ENCODE measurements at regions not wholly inside any gene's neighbourhood (a gene's known extent, or its start where the extent isn't known, plus 50 kb on each side); places are given as distances from the start of the nearest gene placed in this dataset.
A peak's percentile ranks its signal among the peaks of the same experiment; 100 is the strongest.

DNA sequence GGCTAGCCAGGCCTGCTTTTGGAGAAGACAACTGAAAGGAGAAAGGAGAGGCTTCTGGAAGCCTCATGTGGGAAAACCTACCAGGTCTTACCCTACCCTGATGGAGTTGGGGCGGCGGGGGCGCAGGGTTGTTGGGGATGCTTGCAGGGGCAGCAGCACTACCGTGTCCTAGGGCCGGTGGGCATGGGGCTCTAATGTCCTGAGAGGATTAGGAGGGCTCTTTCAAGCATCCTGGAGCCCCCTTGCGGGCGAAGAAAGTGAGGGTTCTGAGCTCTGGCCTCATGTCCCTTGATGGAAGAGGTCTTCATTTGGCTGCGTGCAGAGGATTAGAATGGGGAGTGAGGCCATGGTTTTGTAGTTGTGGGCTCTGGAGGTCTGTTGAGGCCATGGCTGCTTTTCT is 86.9 kb upstream of the PITX1 start:
- no peak for DNase-seq (ENCODE audit: low spot score)

DNA sequence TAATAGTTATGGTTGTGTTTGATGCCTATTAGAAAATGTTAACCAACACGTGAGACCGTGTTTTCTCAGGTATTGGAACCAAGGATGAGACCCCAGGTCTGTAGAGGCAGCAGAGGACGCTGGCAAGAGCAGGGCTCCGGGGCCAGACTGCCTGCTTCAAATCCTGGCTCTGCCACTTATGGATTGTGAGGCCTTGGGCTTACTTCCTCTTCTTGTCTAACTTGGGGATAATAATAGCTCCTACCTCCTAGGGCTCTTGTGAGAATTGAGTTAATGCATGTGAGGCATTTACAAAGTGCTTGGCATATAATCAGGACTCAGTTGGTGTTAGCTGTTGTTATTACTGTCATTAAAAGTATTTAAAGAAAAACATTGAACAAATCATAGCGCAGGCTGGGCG is 85.5 kb upstream of the PITX1 start:
- DNase-seq (ENCODE audit: low spot score) = no peak

GRCh38 chr5:135117590-135117989 is 83.6 kb upstream of the PITX1 start:
- no peak for DNase-seq (ENCODE audit: low spot score)

DNA sequence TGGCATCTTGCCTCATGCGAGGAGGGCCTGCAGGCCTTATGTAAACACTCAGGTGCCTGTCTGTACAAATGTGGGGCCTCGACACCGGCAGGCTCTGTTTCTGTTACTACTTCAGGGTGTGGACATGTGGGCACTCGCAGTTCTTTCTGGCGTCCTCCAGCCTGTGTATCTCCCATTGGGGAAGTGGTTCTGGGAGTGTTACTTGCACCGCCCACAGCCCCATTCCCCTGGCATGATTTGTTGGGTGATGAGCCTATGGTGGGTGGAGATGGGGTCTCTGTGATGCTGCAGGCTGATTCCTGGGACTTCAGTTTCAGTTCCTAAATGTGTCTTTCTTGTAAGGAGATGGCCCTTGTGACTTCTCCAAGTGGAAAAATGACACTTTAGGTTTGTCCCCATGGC is 82.1 kb upstream of the PITX1 start:
- peak; percentile 58 for DNase-seq (ENCODE audit: low spot score)

DNA sequence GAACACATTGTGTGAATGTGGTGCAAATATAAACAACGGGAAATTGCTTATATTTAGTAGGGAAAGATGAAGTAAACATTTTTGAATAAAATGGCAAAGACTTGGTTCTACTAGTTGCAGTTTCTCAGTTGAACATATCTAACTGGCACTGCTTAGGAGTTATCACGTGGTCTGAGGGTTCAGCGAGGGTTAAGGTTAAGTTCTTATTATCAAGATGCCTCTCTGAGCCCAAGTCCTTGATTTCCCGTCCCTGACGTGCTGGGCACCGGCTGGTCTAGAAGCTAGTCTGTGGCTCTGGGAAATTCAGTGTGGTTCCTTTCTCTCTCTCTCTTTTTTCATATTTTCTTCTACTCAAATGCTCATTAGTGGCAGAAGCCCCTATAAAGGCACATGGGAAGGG is 81.6 kb upstream of the PITX1 start:
- DNase-seq (ENCODE audit: low spot score) = no peak

GRCh38 chr5:135114759-135115158 is 80.7 kb upstream of the PITX1 start:
- DNase-seq (ENCODE audit: low spot score) = no peak

DNA sequence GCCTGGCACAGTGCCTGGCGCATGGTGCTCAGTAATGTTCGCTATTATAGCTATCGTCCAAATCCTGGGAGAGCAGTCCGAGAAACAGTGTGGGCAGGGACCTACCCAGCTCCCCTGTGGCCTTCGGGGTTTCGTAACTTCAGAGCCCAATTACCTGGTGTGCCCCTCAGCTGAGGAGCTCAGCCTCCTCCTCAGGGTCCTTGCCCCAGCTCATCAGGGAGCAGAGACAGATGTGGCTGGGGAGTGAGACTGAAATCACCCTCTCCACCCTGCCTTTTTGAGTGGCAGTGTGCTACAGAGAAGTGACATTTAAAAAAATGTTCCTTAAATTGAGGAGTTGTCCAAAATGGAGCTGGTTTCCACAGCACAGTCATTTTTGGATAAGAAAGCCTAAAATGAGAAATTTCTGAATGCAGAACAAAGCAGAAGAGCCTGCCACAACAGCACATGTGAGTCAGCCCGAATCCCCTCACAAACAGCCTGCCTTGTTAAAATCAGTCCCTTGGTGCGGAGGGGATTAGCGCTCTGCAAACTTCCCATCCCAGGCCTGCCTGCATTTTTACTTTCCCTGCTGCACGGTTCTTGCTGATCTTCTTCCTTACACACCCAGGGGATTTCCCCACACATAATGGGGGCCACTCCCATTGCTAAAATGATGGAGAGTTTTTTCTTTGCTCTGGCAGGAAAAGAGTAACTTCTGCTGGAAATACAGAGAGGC is 78.1 kb upstream of the PITX1 start:
- DNase-seq (ENCODE audit: low spot score) = no peak

DNA sequence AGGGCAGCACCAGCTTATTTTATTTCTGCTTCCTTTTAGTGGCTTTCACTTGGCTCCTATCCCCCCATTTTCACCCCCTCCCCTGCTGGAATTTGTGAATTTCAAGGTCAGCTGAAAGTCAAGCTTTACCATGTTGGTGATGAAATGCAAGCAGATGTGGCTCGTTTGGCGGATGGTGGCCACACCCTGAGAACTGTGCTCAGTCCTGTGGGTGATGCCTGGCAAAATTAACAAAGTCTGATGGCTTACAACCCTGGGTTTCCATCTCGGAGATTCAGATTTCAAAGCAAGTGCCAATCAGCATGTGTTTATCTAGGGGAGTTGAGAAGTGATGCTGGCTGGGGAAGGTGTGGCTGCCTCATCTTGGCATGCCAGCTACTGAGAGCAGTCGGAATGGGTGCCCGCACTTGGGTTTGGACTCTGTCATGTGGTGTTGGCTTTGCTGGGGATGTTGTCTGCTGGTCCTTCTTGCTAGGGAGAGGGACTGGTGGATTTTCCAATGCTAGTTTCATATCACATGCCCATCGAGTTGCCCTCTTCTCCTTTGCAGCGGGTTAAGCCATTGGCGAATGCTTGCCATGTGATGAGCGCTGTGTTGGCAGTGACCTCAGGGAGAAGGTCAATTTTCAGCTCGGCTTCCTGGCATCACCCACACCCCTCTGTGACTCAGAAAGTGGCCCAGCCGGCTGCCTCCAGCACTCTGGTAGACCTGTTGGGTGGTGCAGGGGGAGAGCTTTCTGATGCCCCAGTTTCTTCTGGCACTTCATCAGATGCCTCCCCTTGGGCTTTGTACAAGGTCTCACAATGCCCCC is 77.0 kb upstream of the PITX1 start:
- no peak for DNase-seq (ENCODE audit: low spot score)

DNA sequence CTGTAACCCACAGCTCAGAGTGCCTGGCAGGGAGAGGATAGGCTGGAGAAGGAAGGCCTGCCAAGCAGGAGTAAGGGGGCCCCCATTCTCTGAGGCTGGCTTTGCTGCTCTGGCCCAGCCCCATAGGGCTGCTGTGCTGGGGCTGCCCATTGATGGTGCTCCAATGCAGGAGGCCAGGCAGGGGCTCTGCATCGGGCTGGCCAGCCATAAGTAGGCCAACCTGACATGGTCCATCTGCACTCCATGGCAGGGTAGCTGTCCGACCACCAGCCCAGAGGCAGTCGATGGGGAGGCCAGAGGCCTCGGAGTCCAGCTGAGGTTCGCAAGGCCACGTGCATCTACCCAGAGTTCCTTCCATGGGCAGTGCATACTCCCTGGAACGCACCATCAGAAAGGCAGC is 75.0 kb upstream of the PITX1 start:
- DNase-seq (ENCODE audit: low spot score) = no peak

GRCh38 chr5:135108569-135108968 is 74.5 kb upstream of the PITX1 start:
- no peak for DNase-seq (ENCODE audit: low spot score)

- DNase-seq (ENCODE audit: low spot score) = no peak
These were observed 74.0 kb upstream of the PITX1 start for GRCh38 chr5:135107986-135108385.

GRCh38 chr5:135106610-135107471 is 72.8 kb upstream of the PITX1 start:
- DNase-seq (ENCODE audit: low spot score) = no peak

GRCh38 chr5:135106136-135106535 is 72.1 kb upstream of the PITX1 start:
- no peak for DNase-seq (ENCODE audit: low spot score)

DNA sequence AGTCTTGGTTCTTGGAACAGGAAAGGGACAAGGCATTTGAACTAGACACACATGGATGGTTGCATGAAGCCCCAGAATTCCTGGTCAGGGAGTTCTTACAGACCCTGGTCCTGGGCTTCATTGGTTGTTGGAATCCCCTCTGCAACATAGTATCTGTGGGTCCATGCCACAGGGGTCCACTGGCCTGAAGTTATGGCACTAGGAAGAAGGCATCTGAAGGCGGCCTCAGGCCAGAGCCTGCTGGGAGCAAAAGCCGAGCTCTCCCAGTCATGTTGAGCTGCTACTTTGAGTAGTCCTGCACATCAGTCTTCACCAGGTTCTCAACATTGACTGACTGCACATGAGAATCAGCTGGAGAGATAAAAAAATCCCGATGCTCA is 71.1 kb upstream of the PITX1 start:
- no peak for DNase-seq (ENCODE audit: low spot score)

DNA sequence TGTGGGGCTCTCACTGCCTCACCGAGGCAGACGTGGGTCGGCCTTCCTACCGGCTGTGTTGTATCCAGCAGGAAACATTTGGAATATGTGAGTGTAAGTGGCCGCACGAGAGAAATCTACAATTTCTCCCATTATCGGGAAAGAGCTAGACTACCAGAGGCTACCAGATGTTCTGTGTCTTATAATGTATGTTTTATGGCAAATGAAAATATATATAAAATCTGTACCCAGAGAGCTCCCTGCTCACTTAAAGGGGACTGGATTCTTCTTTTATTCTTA is 69.5 kb upstream of the PITX1 start:
- no peak for DNase-seq (ENCODE audit: low spot score)

GRCh38 chr5:135102716-135103574 is 68.9 kb upstream of the PITX1 start:
- DNase-seq (ENCODE audit: low spot score) = no peak

DNA sequence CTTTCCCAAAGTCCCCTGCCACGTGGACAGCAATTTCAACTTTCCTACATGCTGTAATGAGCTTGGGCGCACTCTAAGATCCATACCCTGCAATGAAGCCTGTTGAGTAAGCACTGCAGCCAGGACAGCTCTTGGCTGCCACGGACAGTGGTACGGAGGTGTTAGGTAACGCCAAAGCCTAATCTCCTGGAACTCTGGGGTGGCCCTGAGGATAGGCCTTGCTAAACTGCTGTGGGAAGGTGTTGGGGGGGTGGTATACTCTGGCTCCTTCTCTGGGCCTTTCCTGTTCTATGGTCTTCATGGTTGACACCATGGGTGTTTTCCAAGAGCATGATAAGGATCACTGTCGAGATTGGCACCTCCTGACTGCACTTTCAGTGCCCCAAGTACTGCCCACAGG is 66.4 kb upstream of the PITX1 start:
- no peak for DNase-seq (ENCODE audit: low spot score)

DNA sequence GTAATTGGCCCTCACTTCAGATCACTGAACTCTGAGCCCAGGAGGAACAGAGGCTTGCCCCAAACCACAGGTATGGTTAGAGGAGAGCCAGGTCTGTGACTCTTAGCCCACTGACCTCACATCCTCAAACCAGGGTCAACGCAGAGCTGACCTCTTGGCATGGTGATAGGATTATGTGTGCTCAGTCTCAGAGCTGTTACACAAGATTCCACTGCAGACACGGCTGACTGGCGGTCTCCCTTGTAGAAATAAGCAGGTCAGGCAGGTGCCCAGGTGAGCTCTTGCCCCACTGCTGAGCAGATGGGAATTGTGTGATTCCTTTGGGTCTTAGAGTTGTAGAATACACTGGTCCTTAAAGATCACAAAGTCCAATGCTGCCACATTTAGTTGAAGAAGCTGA is 66.0 kb upstream of the PITX1 start:
- no peak for DNase-seq (ENCODE audit: low spot score)

- no peak for DNase-seq (ENCODE audit: low spot score)
These were observed 63.4 kb upstream of the PITX1 start for GRCh38 chr5:135097390-135097789.

GRCh38 chr5:135095871-135096270 is 61.8 kb upstream of the PITX1 start:
- DNase-seq (ENCODE audit: low spot score) = no peak

DNA sequence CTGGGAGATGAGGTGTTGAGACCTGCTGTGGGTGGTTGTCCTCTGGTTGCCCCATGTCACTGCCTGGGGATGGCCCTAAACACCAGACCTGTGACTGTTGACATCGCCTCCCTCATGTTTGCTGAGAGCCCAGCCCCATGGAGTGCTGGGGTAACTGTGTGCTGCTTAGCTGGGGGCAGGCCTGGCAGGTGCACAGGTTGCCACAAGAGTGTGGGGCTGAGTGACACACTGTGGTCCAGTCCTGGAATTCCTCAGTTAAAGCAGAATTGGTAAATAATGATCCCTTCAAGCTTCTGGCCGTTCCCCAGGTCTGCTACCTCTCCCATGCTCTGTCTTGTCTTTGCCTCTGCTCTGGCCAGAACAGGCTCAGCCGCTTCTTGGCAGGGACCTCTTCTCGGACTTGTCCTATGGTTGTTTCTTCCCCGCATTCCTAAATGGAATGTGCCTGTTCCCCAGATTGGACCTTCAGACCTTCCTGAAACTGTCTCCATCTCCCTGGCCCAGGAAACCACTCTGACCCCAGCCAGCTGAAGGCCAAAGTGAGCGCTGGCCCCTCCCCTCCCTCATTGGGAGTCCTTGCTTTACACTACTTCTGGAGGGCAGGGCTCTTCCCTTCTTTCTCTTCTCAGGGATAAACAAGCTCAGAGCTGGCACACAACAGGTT is 61.2 kb upstream of the PITX1 start:
- no peak for DNase-seq (ENCODE audit: low spot score)

All from Ammon's horn (tissue), 1 donor.